ENCODE measurements at regions not wholly inside any gene's neighbourhood (a gene's known extent, or its start where the extent isn't known, plus 50 kb on each side); places are given as distances from the start of the nearest gene placed in this dataset.

GRCh38 chr4:176545872-176546271, 226.1 kb downstream of the SPCS3 start:
- TF ChIP-seq CTCF (IDR thresholded peaks at IDR 0.05) = no peak
- no peak for TF ChIP-seq POLR2A (IDR thresholded peaks at IDR 0.05)
